SK-N-SH treated with all-trans-retinoic acid at 6 μM for 48 hours (cell line): ENCODE measurements at regions not wholly inside any gene's neighbourhood (a gene's known extent, or its start where the extent isn't known, plus 50 kb on each side); places are given as distances from the start of the nearest gene placed in this dataset.

Experiments
- ATAC-seq: fragments of 200-7000 bp; cut with Tn5 transposase; 3 replicates; pipeline ENCODE4 v1.9.1; 2020; ENCODE audit warnings: mild to moderate bottlenecking, moderate library complexity
- ARNTL ChIP-seq: fragments of 450-650 bp; formaldehyde crosslinking; IDR thresholded peaks from 2 replicates; pipeline ENCODE4 v1.5.0; 2020; ENCODE audit warnings: low read depth, mild to moderate bottlenecking, moderate library complexity, borderline replicate concordance
- BACH2 ChIP-seq: fragments of 250-450 bp; sonication (Bioruptor Pico); IDR thresholded peaks from 2 replicates; pipeline ENCODE4 v1.9.0; 2021; ENCODE audit warnings: mild to moderate bottlenecking, borderline replicate concordance
- CSDC2 ChIP-seq: fragments of 250-450 bp; sonication (Bioruptor Pico); IDR thresholded peaks from 2 replicates; pipeline ENCODE4 v1.5.0; 2020; ENCODE audit warnings: mild to moderate bottlenecking, moderate library complexity
- ESRRG ChIP-seq: fragments of 250-450 bp; sonication (Bioruptor Pico); IDR thresholded peaks from 2 replicates; pipeline ENCODE4 v1.6.1; 2021; ENCODE audit warnings: mild to moderate bottlenecking
- GLIS3 ChIP-seq: fragments of 250-450 bp; sonication (Bioruptor Pico); IDR thresholded peaks from 2 replicates; pipeline ENCODE4 v1.5.0; 2020; ENCODE audit warnings: mild to moderate bottlenecking, moderate library complexity
- ISL1 ChIP-seq: fragments of 250-450 bp; sonication (Bioruptor Pico); IDR thresholded peaks from 2 replicates; pipeline ENCODE4 v2.1.2; 2022; ENCODE audit warnings: mild to moderate bottlenecking, moderate library complexity
- OSR1 ChIP-seq: fragments of 250-450 bp; sonication (Bioruptor Pico); IDR thresholded peaks from 2 replicates; pipeline ENCODE4 v1.8.0; 2022; ENCODE audit warnings: moderate library complexity, mild to moderate bottlenecking, inconsistent platforms
- PPARA ChIP-seq: fragments of 250-450 bp; sonication (Bioruptor Pico); IDR thresholded peaks from 2 replicates; pipeline ENCODE4 v1.5.0; 2020; ENCODE audit warnings: mild to moderate bottlenecking, borderline replicate concordance
- RARB ChIP-seq: fragments of 250-450 bp; sonication (Bioruptor Pico); IDR thresholded peaks from 2 replicates; pipeline ENCODE4 v1.8.0; 2021; ENCODE audit warnings: mild to moderate bottlenecking, moderate library complexity
- SNAI2 ChIP-seq: fragments of 250-450 bp; sonication (Bioruptor Pico); IDR thresholded peaks from 2 replicates; pipeline ENCODE4 v1.5.0; 2020; ENCODE audit warnings: mild to moderate bottlenecking, moderate library complexity
- TCF4 ChIP-seq: fragments of 250-450 bp; sonication (Bioruptor Pico); IDR thresholded peaks from 2 replicates; pipeline ENCODE4 v1.8.0; 2021; ENCODE audit warnings: mild to moderate bottlenecking, moderate library complexity, borderline replicate concordance
- TOX ChIP-seq: fragments of 250-450 bp; sonication (Bioruptor Pico); IDR thresholded peaks from 2 replicates; pipeline ENCODE4 v1.8.0; 2021; ENCODE audit warnings: mild to moderate bottlenecking, moderate library complexity, borderline replicate concordance
- ZC3H10 ChIP-seq: fragments of 250-450 bp; sonication (Bioruptor Pico); IDR thresholded peaks from 2 replicates; pipeline ENCODE4 v1.5.1; 2021; ENCODE audit warnings: mild to moderate bottlenecking, moderate library complexity
- ZFP3 ChIP-seq: fragments of 250-450 bp; sonication (Bioruptor Pico); IDR thresholded peaks from 2 replicates; pipeline ENCODE4 v1.5.0; 2020; ENCODE audit warnings: mild to moderate bottlenecking, moderate library complexity
- ZNF565 ChIP-seq: fragments of 450-650 bp; formaldehyde crosslinking; conservative IDR thresholded peaks from 2 replicates; pipeline ENCODE4 v1.5.0; 2020; ENCODE audit warnings: low read depth, mild to moderate bottlenecking, moderate library complexity
- ZNF70 ChIP-seq: fragments of 450-650 bp; formaldehyde crosslinking; IDR thresholded peaks from 2 replicates; pipeline ENCODE4 v1.5.0; 2020; ENCODE audit warnings: mild to moderate bottlenecking, moderate library complexity
- TF ChIP-seq, protein P1 (sequence below): fragments of 250-450 bp; sonication (Bioruptor Pico); IDR thresholded peaks from 2 replicates; pipeline ENCODE4 v1.5.0; 2020; ENCODE audit warnings: mild to moderate bottlenecking, moderate library complexity
- TF ChIP-seq, protein P2 (sequence below): fragments of 250-450 bp; sonication (Bioruptor Pico); IDR thresholded peaks from 2 replicates; pipeline ENCODE4 v1.8.0; 2021; ENCODE audit warnings: low read depth, mild to moderate bottlenecking, moderate library complexity, borderline replicate concordance
- TF ChIP-seq, protein P3 (sequence below): fragments of 250-450 bp; sonication (Bioruptor Pico); IDR thresholded peaks from 2 replicates; pipeline ENCODE4 v1.8.0; 2020; ENCODE audit warnings: mild to moderate bottlenecking, moderate library complexity, borderline replicate concordance
- TF ChIP-seq, protein P4 (sequence below): fragments of 250-450 bp; sonication (Bioruptor Pico); IDR thresholded peaks from 2 replicates; pipeline ENCODE4 v1.5.1; 2021; ENCODE audit warnings: mild to moderate bottlenecking, moderate library complexity
- TF ChIP-seq, protein P5 (sequence below): fragments of 250-450 bp; sonication (Bioruptor Pico); IDR thresholded peaks from 2 replicates; pipeline ENCODE4 v1.5.1; 2020; ENCODE audit warnings: low read depth, mild to moderate bottlenecking, moderate library complexity

DNA sequence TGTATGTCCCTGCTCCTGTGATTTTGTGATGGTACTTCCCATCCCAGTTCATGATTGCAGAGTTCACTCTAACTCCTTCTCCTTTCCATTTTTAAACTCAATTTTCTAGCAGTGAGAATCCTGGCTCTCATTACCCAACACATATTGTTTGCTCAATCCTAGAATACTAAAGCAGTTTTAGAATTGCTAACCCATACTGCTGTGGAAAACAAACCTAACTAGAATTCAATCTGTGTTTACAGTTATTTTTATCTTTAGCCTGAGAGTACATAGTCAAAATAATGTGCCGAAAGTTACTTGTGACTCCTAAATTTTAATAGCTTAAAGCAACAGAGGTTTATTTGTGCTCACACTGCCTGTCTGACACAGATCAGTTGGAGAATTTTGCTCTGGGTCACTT, 508.0 kb downstream of the AACS start:
- TF ChIP-seq BACH2 (CRISPR knock-in tag), result no peak
- TF ChIP-seq ZNF70 (CRISPR knock-in tag), result no peak
- TF ChIP-seq, protein P1, sequence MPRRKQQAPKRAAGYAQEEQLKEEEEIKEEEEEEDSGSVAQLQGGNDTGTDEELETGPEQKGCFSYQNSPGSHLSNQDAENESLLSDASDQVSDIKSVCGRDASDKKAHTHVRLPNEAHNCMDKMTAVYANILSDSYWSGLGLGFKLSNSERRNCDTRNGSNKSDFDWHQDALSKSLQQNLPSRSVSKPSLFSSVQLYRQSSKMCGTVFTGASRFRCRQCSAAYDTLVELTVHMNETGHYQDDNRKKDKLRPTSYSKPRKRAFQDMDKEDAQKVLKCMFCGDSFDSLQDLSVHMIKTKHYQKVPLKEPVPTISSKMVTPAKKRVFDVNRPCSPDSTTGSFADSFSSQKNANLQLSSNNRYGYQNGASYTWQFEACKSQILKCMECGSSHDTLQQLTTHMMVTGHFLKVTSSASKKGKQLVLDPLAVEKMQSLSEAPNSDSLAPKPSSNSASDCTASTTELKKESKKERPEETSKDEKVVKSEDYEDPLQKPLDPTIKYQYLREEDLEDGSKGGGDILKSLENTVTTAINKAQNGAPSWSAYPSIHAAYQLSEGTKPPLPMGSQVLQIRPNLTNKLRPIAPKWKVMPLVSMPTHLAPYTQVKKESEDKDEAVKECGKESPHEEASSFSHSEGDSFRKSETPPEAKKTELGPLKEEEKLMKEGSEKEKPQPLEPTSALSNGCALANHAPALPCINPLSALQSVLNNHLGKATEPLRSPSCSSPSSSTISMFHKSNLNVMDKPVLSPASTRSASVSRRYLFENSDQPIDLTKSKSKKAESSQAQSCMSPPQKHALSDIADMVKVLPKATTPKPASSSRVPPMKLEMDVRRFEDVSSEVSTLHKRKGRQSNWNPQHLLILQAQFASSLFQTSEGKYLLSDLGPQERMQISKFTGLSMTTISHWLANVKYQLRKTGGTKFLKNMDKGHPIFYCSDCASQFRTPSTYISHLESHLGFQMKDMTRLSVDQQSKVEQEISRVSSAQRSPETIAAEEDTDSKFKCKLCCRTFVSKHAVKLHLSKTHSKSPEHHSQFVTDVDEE (CRISPR knock-in tag), result no peak
- TF ChIP-seq, protein P2, sequence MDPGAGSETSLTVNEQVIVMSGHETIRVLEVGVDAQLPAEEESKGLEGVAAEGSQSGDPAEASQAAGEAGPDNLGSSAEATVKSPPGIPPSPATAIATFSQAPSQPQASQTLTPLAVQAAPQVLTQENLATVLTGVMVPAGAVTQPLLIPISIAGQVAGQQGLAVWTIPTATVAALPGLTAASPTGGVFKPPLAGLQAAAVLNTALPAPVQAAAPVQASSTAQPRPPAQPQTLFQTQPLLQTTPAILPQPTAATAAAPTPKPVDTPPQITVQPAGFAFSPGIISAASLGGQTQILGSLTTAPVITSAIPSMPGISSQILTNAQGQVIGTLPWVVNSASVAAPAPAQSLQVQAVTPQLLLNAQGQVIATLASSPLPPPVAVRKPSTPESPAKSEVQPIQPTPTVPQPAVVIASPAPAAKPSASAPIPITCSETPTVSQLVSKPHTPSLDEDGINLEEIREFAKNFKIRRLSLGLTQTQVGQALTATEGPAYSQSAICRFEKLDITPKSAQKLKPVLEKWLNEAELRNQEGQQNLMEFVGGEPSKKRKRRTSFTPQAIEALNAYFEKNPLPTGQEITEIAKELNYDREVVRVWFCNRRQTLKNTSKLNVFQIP (CRISPR knock-in tag), result no peak
- ATAC-seq, result no peak

DNA sequence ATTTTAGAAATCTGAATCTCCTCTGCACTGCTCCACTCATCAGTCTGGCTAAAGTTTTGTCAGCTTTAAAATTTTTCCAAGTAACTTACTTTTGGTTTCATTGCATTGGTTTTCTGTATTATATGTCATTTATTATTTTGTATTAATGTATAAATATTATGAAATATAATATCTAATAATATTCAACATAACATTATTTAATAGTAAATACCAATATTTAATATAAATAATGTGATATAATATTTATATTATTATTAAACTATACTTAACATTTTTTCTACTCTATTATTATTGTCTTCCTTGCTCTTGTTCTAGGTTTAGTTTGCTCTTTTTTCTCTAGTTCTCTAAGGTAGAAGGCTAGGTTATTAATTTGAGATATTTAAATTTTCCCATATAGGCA, 512.1 kb downstream of the AACS start:
- ATAC-seq, result no peak
- TF ChIP-seq CSDC2 (CRISPR knock-in tag) (no peak), SNAI2 (CRISPR knock-in tag) (no peak), ESRRG (CRISPR knock-in tag) (no peak), ZC3H10 (CRISPR knock-in tag) (no peak), GLIS3 (no peak), ZFP3 (CRISPR knock-in tag) (no peak), ISL1 (CRISPR knock-in tag) (no peak), ARNTL (no peak), TCF4 (CRISPR knock-in tag) (no peak), BACH2 (CRISPR knock-in tag) (no peak), OSR1 (no peak), TOX (CRISPR knock-in tag) (no peak), ZNF70 (CRISPR knock-in tag) (no peak), ZNF565 (CRISPR knock-in tag) (no peak), RARB (CRISPR knock-in tag) (no peak), PPARA (CRISPR knock-in tag) (no peak)
- TF ChIP-seq, protein P3, sequence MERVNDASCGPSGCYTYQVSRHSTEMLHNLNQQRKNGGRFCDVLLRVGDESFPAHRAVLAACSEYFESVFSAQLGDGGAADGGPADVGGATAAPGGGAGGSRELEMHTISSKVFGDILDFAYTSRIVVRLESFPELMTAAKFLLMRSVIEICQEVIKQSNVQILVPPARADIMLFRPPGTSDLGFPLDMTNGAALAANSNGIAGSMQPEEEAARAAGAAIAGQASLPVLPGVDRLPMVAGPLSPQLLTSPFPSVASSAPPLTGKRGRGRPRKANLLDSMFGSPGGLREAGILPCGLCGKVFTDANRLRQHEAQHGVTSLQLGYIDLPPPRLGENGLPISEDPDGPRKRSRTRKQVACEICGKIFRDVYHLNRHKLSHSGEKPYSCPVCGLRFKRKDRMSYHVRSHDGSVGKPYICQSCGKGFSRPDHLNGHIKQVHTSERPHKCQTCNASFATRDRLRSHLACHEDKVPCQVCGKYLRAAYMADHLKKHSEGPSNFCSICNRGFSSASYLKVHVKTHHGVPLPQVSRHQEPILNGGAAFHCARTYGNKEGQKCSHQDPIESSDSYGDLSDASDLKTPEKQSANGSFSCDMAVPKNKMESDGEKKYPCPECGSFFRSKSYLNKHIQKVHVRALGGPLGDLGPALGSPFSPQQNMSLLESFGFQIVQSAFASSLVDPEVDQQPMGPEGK (CRISPR knock-in tag), result no peak
- TF ChIP-seq, protein P1 (CRISPR knock-in tag), result no peak
- TF ChIP-seq, protein P4, sequence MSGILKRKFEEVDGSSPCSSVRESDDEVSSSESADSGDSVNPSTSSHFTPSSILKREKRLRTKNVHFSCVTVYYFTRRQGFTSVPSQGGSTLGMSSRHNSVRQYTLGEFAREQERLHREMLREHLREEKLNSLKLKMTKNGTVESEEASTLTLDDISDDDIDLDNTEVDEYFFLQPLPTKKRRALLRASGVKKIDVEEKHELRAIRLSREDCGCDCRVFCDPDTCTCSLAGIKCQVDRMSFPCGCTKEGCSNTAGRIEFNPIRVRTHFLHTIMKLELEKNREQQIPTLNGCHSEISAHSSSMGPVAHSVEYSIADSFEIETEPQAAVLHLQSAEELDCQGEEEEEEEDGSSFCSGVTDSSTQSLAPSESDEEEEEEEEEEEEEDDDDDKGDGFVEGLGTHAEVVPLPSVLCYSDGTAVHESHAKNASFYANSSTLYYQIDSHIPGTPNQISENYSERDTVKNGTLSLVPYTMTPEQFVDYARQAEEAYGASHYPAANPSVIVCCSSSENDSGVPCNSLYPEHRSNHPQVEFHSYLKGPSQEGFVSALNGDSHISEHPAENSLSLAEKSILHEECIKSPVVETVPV (CRISPR knock-in tag), result no peak
- TF ChIP-seq, protein P5, sequence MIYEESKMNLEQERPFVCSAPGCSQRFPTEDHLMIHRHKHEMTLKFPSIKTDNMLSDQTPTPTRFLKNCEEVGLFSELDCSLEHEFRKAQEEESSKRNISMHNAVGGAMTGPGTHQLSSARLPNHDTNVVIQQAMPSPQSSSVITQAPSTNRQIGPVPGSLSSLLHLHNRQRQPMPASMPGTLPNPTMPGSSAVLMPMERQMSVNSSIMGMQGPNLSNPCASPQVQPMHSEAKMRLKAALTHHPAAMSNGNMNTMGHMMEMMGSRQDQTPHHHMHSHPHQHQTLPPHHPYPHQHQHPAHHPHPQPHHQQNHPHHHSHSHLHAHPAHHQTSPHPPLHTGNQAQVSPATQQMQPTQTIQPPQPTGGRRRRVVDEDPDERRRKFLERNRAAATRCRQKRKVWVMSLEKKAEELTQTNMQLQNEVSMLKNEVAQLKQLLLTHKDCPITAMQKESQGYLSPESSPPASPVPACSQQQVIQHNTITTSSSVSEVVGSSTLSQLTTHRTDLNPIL, result no peak
